Left lung (tissue), 4 donors: ENCODE measurements at regions not wholly inside any gene's neighbourhood (a gene's known extent, or its start where the extent isn't known, plus 50 kb on each side); places are given as distances from the start of the nearest gene placed in this dataset.

Source experiments
- ATAC-seq: fragments of 200-7000 bp; cut with Tn5 transposase; one replicate; pipeline ENCODE4 v1.9.1; 2020; ENCODE audit warnings: moderate library complexity
- DNase-seq, 4 donors: peaks; one replicate each; pipeline ENCODE4 v3.0.0-alpha.2; 2013 to 2020
- H3K27ac ChIP-seq, 2 donors: fragments of 200-600 bp; sonication (generic) in 1 of 2; one replicate each; pipeline versions ENCODE4 v1.5.0 to v1.8.0; 2020 to 2021
- H3K27me3 ChIP-seq, 2 donors: fragments of 200-600 bp; sonication (generic) in 1 of 2; one replicate each; pipeline versions ENCODE4 v1.5.0 to v1.8.0; 2020 to 2021
- H3K36me3 ChIP-seq, 2 donors: fragments of 200-600 bp; sonication (generic) in 1 of 2; one replicate each; pipeline versions ENCODE4 v1.5.0 to v1.8.0; 2020 to 2021
- H3K4me1 ChIP-seq, 2 donors: fragments of 200-600 bp; one replicate each; pipeline ENCODE4 v1.8.0; 2021
- H3K4me3 ChIP-seq, 2 donors: fragments of 200-600 bp; sonication (generic) in 1 of 2; one replicate each; pipeline versions ENCODE4 v1.5.0 to v1.8.0; 2020 to 2021; ENCODE audit warnings: mild to moderate bottlenecking in 1 of 2
- H3K9me3 ChIP-seq, 2 donors: fragments of 200-600 bp; sonication (generic) in 1 of 2; one replicate each; pipeline versions ENCODE4 v1.5.0 to v1.8.0; 2020 to 2021
- CTCF ChIP-seq, 2 donors: fragments of 200-600 bp; sonication (generic) in 1 of 2; IDR thresholded peaks; one replicate each; pipeline versions ENCODE4 v1.5.0 to v1.8.0; 2021; ENCODE audit warnings: antibody characterized with exemption in 2 of 2
- intact Hi-C, 2 donors: fragments of 100-400 bp; cut with DNase I; formaldehyde crosslinking; loops; one replicate each; pipeline versions ENCODE4 v1.11.2 to v1.14.2; 2022
- donor health status: DM: no; HTN: yes; CAD: no.
- donor health status: DM: no; HTN: no; CAD: no.

GRCh38 chr12:28631831-28632230, 441.6 kb downstream of the CCDC91 start:
- TF ChIP-seq CTCF (IDR thresholded peaks at IDR 0.05): no peak
- Histone ChIP-seq H3K36me3 (no peaks in the 10 kb centered on the region), H3K27me3 (no peaks in the 10 kb centered on the region), H3K4me1 (no peaks in the 10 kb centered on the region), H3K9me3 (no peaks in the 10 kb centered on the region), H3K4me3 (no peak overlapping the region), H3K27ac (no peak overlapping the region)
- intact Hi-C loops: no loop called here
- ATAC-seq (no peak), DNase-seq (no peak)

GRCh38 chr12:28640519-28640918, 450.3 kb downstream of the CCDC91 start:
- Histone ChIP-seq H3K4me3 (no peak overlapping the region), H3K27me3 (no peaks in the 10 kb centered on the region), H3K9me3 (peaks cover 0 to 2% of the 10 kb centered on the region in 2 donors), H3K27ac (no peak overlapping the region), H3K4me1 (no peaks in the 10 kb centered on the region), H3K36me3 (no peaks in the 10 kb centered on the region)
- DNase-seq: no peak
- intact Hi-C loops: no loop called here
- ATAC-seq: no peak
- no peak for TF ChIP-seq CTCF (IDR thresholded peaks at IDR 0.05)

GRCh38 chr12:28645436-28645835, 455.2 kb downstream of the CCDC91 start:
- intact Hi-C loops: no loop called here
- no peak overlapping the region for H3K4me3 ChIP-seq
- no peaks in the 10 kb centered on the region for H3K27me3 ChIP-seq
- H3K27ac ChIP-seq: no peak overlapping the region
- DNase-seq: peak in 1 of 4 donors; percentile 45
- H3K4me1 ChIP-seq: no peaks in the 10 kb centered on the region
- H3K9me3 ChIP-seq: peaks cover 0 to 5% of the 10 kb centered on the region in 2 donors
- no peak for ATAC-seq
- TF ChIP-seq CTCF (IDR thresholded peaks at IDR 0.05): no peak
- H3K36me3 ChIP-seq: no peaks in the 10 kb centered on the region

- intact Hi-C loops: no loop called here
- H3K36me3 ChIP-seq: no peaks in the 10 kb centered on the region
- no peaks in the 10 kb centered on the region for H3K4me1 ChIP-seq
- ATAC-seq (no peak), DNase-seq (peak in 1 of 4 donors; percentile 49)
- H3K9me3 ChIP-seq: peaks cover 0 to 5% of the 10 kb centered on the region in 2 donors
- H3K4me3 ChIP-seq: no peak overlapping the region
- no peak overlapping the region for H3K27ac ChIP-seq
- H3K27me3 ChIP-seq: no peaks in the 10 kb centered on the region
- TF ChIP-seq CTCF (IDR thresholded peaks at IDR 0.05): no peak
These were observed 455.6 kb downstream of the CCDC91 start for GRCh38 chr12:28645891-28646290.

- Histone ChIP-seq H3K36me3 (no peaks in the 10 kb centered on the region), H3K9me3 (peaks cover 0 to 3% of the 10 kb centered on the region in 2 donors), H3K4me1 (no peaks in the 10 kb centered on the region), H3K27ac (no peak overlapping the region), H3K27me3 (no peaks in the 10 kb centered on the region), H3K4me3 (no peak overlapping the region)
- intact Hi-C loops: no loop called here
- DNase-seq (no peak), ATAC-seq (no peak)
- no peak for TF ChIP-seq CTCF (IDR thresholded peaks at IDR 0.05)
These were observed 460.6 kb downstream of the CCDC91 start for GRCh38 chr12:28650906-28651305.
